ENCODE measurements at regions not wholly inside any gene's neighbourhood (a gene's known extent, or its start where the extent isn't known, plus 50 kb on each side); places are given as distances from the start of the nearest gene placed in this dataset.
A peak's percentile ranks its signal among the peaks of the same experiment; 100 is the strongest.
"Not testable (repeated sequence)": the region's sequence is repeated elsewhere in the genome, so short reads cannot be mapped to it uniquely, and the experiment has no call there.

- TF ChIP-seq CTCF (conservative IDR thresholded peaks at IDR 0.05; ENCODE audit: low read depth in 2 of 2), result peak; percentile 55 to 78
- TF ChIP-seq JUNB, STAT1 (IDR thresholded peaks at IDR 0.05; ENCODE audit: unreplicated experiment): not testable (repeated sequence)
- TF ChIP-seq, protein P1, sequence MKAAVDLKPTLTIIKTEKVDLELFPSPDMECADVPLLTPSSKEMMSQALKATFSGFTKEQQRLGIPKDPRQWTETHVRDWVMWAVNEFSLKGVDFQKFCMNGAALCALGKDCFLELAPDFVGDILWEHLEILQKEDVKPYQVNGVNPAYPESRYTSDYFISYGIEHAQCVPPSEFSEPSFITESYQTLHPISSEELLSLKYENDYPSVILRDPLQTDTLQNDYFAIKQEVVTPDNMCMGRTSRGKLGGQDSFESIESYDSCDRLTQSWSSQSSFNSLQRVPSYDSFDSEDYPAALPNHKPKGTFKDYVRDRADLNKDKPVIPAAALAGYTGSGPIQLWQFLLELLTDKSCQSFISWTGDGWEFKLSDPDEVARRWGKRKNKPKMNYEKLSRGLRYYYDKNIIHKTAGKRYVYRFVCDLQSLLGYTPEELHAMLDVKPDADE (IDR thresholded peaks at IDR 0.05), result not testable (repeated sequence)
Measured at GRCh38 chr6:115165912-115166311, 823.1 kb upstream of the HS3ST5 start.

Data from GM23338 (cell line).